ENCODE measurements at regions not wholly inside any gene's neighbourhood (a gene's known extent, or its start where the extent isn't known, plus 50 kb on each side); places are given as distances from the start of the nearest gene placed in this dataset.

GRCh38 chr3:178086144-178086825 lies 450.0 kb upstream of the KCNMB2 start:
- no peak overlapping the region for H3K4me3 ChIP-seq (replicated peaks; ENCODE audit: low read depth, low read length)
- TF ChIP-seq, protein P1, sequence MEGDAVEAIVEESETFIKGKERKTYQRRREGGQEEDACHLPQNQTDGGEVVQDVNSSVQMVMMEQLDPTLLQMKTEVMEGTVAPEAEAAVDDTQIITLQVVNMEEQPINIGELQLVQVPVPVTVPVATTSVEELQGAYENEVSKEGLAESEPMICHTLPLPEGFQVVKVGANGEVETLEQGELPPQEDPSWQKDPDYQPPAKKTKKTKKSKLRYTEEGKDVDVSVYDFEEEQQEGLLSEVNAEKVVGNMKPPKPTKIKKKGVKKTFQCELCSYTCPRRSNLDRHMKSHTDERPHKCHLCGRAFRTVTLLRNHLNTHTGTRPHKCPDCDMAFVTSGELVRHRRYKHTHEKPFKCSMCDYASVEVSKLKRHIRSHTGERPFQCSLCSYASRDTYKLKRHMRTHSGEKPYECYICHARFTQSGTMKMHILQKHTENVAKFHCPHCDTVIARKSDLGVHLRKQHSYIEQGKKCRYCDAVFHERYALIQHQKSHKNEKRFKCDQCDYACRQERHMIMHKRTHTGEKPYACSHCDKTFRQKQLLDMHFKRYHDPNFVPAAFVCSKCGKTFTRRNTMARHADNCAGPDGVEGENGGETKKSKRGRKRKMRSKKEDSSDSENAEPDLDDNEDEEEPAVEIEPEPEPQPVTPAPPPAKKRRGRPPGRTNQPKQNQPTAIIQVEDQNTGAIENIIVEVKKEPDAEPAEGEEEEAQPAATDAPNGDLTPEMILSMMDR (IDR thresholded peaks at IDR 0.05; ENCODE audit: low read length, missing control alignments), result no peak
- DNase-seq (ENCODE audit: low read depth), result no peak

DNA sequence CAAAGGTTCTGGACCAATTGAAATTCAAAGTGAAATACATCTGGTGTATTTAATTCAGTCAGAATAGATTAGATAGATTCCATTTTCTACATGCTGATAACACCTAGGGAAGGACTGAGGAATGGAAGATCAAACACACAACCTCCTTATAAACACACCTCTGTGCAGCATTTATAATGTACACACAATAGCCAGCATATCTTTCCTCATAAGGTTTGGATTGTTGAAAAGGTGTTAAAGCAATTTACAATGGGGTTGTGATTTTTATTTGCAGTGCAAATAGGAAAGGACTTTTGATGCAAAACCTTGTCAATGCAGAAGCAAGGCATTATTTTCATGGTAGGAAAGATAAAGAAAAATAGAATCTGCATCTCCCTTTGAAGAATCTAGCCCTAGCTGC lies 448.9 kb upstream of the KCNMB2 start:
- TF ChIP-seq, protein P1 (IDR thresholded peaks at IDR 0.05; ENCODE audit: low read length, missing control alignments), result no peak
- H3K4me3 ChIP-seq (replicated peaks; ENCODE audit: low read depth, low read length), result no peak overlapping the region
- no peak for DNase-seq (ENCODE audit: low read depth)

DNA sequence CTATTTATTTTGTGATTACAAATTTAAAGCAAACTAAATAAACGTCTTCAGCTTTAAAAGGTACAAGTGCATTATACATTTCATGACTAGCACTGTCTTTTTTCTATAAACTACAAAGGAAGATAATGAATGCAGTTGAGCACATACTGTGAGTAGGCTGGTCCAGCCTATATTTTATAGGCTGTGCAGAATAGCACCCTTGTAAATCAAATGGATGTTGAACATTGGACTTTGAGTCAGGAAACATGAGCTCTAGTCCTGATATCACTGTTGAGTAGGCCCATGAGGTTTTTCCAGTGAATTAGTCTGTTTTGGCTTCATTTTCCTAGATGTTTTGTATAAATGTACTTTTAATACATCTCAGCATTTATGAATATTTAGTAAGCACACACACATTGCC lies 447.3 kb upstream of the KCNMB2 start:
- TF ChIP-seq, protein P1 (IDR thresholded peaks at IDR 0.05; ENCODE audit: low read length, missing control alignments), result no peak
- H3K4me3 ChIP-seq (replicated peaks; ENCODE audit: low read depth, low read length), result no peak overlapping the region
- DNase-seq (ENCODE audit: low read depth), result no peak

GRCh38 chr3:178090899-178091298 lies 445.3 kb upstream of the KCNMB2 start:
- TF ChIP-seq, protein P1 (IDR thresholded peaks at IDR 0.05; ENCODE audit: low read length, missing control alignments), result no peak
- H3K4me3 ChIP-seq (replicated peaks; ENCODE audit: low read depth, low read length), result no peak overlapping the region
- DNase-seq (ENCODE audit: low read depth), result no peak

DNA sequence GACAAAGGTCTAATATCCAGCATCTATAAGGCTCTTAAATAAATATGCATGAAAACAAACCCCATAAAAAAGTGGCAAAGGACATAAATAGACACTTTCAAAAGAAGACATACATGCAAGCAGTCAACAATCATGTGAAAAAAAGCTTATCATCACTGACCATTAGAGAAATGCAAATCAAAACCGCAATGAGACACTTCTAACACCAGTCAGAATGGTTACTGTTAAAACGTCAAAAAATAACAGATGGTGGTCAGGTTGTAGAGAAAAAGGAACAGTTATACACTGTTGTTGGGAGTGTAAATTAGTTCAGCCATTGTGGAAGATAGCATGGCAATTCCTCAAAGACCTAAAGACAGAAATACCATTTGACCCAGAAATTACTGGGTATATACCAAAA lies 440.7 kb upstream of the KCNMB2 start:
- no peak overlapping the region for H3K4me3 ChIP-seq (replicated peaks; ENCODE audit: low read depth, low read length)
- DNase-seq (ENCODE audit: low read depth), result no peak
- TF ChIP-seq, protein P1 (IDR thresholded peaks at IDR 0.05; ENCODE audit: low read length, missing control alignments), result no peak

- TF ChIP-seq, protein P1 (IDR thresholded peaks at IDR 0.05; ENCODE audit: low read length, missing control alignments), result no peak
- no peak for DNase-seq (ENCODE audit: low read depth)
- H3K4me3 ChIP-seq (replicated peaks; ENCODE audit: low read depth, low read length), result no peak overlapping the region
Measured at GRCh38 chr3:178096955-178097354, 439.3 kb upstream of the KCNMB2 start.

DNA sequence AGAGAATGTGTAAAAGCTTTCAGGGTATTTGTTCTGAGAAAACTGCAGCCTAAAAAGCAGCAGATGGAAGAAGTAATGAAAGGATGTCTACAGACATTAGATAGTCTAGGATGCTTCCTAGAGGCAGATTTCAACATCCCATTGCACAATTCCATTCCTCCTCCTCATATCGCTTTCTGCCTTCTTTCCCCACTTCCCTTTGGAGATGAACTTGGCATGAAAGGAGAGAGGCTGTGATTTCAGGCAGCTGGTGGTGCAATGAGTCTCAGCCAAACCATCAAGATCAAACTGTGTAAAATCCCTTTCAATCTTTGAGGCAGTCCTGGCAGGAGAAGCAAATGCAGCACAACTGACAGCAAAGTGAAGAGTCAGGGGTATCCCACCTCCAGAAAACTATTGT lies 438.7 kb upstream of the KCNMB2 start:
- peak; percentile 98 for DNase-seq (ENCODE audit: low read depth)
- no peak overlapping the region for H3K4me3 ChIP-seq (replicated peaks; ENCODE audit: low read depth, low read length)
- TF ChIP-seq, protein P1 (IDR thresholded peaks at IDR 0.05; ENCODE audit: low read length, missing control alignments), result no peak

Measured in fibroblast of pulmonary artery (primary cell).